Brain microvascular endothelial cell (primary cell): ENCODE measurements at regions not wholly inside any gene's neighbourhood (a gene's known extent, or its start where the extent isn't known, plus 50 kb on each side); places are given as distances from the start of the nearest gene placed in this dataset.

ENCODE experiments used
- DNase-seq: peaks from one replicate; pipeline ENCODE4 v3.0.0-alpha.2; 2020
- H3K27ac ChIP-seq: fragments of 250-450 bp; sonication (Bioruptor Pico); 2 replicates; pipeline ENCODE4 v1.5.1; 2020; ENCODE audit warnings: mild to moderate bottlenecking, moderate library complexity
- H3K27me3 ChIP-seq: fragments of 250-450 bp; sonication (Bioruptor Pico); replicated peaks from 2 replicates; pipeline ENCODE4 v1.5.1; 2020; ENCODE audit warnings: mild to moderate bottlenecking
- H3K36me3 ChIP-seq: fragments of 250-450 bp; sonication (Bioruptor Pico); replicated peaks from 2 replicates; pipeline ENCODE4 v1.5.1; 2020; ENCODE audit warnings: mild to moderate bottlenecking
- H3K4me3 ChIP-seq: 2 replicates; pipeline ENCODE4 v1.5.1; 2011; ENCODE audit warnings: low read depth, mild to moderate bottlenecking, control low read depth, low read length, moderate library complexity
- in situ Hi-C: cut with HindIII; loops from 2 replicates; pipeline ENCODE4 v1.10.0; 2017; ENCODE audit warnings: low sequenced_read_pairs, low pct_ligation_motif_present
- TF ChIP-seq, protein P1 (sequence below): IDR thresholded peaks from 2 replicates; pipeline ENCODE4 v1.5.1; 2011; ENCODE audit warnings: low read depth, mild to moderate bottlenecking, moderate library complexity, low read length, control low read depth, inconsistent platforms; ENCODE audit errors: missing control alignments

DNA sequence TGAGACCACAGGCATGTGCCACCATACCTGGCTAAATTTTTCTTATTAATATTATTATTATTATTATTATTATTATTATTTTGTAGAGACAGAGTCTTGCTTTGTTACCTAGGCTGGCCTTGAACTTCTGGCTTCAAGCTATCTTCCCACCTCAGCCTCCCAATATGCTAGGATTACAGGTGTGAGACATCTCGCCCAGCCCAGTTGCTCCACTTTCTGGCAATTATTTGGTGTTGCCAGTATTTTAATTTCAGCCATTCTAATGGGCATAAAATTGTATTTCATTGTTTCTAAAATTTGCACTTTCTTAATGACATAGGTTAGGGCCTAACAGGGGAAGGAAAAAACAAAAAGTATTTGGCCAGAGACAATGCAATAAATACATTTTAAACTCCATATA lies 1217.6 kb upstream of the ALCAM start:
- TF ChIP-seq, protein P1, sequence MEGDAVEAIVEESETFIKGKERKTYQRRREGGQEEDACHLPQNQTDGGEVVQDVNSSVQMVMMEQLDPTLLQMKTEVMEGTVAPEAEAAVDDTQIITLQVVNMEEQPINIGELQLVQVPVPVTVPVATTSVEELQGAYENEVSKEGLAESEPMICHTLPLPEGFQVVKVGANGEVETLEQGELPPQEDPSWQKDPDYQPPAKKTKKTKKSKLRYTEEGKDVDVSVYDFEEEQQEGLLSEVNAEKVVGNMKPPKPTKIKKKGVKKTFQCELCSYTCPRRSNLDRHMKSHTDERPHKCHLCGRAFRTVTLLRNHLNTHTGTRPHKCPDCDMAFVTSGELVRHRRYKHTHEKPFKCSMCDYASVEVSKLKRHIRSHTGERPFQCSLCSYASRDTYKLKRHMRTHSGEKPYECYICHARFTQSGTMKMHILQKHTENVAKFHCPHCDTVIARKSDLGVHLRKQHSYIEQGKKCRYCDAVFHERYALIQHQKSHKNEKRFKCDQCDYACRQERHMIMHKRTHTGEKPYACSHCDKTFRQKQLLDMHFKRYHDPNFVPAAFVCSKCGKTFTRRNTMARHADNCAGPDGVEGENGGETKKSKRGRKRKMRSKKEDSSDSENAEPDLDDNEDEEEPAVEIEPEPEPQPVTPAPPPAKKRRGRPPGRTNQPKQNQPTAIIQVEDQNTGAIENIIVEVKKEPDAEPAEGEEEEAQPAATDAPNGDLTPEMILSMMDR, result no peak
- H3K4me3 ChIP-seq, result no peak overlapping the region
- DNase-seq, result no peak
- in situ Hi-C loops, result no loop called here
- H3K36me3 ChIP-seq, result no peaks in the 10 kb centered on the region
- no peaks in the 10 kb centered on the region for H3K27me3 ChIP-seq
- no peak overlapping the region for H3K27ac ChIP-seq

DNA sequence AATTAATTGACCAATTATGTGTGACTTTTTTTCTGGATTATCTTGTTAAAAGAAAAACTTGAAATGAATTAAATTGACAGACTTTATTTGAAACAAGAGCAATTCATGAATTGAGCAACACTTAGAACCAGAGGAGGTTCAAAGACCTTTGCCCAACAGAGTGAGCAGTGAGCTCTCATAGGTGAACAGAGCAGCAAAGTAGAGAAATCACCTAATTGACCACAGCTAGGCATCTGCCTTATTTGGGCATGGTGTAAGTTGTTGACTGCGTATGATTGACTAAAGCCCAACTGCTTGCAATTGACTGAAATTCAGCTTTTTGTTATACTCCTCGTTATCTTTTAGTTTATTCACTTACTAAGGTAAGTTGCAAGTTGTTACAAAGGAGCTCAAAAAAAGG lies 1216.0 kb upstream of the ALCAM start:
- no peaks in the 10 kb centered on the region for H3K36me3 ChIP-seq
- no peak for DNase-seq
- H3K27me3 ChIP-seq, result no peaks in the 10 kb centered on the region
- no peak overlapping the region for H3K27ac ChIP-seq
- TF ChIP-seq, protein P1, result no peak
- no peak overlapping the region for H3K4me3 ChIP-seq
- in situ Hi-C loops, result no loop called here

DNA sequence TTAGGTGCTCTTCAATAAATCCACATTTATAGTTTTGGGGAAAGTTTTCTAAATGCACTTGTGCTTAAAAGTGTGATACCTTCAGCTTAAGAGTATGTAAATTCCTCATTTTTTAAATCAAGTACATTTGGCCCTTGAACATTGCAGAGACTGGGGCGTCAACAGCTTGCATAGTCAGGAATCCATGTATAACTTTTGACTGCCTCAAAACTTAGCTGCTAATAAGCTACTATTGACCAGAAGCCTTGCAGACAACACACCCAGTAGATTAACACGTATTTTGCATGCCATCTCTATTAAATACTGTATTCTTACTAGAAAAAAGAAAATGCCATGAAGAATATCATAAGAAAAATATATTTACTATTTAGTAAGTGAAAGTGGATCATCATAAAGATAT lies 1211.8 kb upstream of the ALCAM start:
- Histone ChIP-seq H3K27ac (no peak overlapping the region), H3K27me3 (no peaks in the 10 kb centered on the region), H3K4me3 (no peak overlapping the region), H3K36me3 (no peaks in the 10 kb centered on the region)
- in situ Hi-C loops, result no loop called here
- DNase-seq, result no peak
- TF ChIP-seq, protein P1, result no peak

DNA sequence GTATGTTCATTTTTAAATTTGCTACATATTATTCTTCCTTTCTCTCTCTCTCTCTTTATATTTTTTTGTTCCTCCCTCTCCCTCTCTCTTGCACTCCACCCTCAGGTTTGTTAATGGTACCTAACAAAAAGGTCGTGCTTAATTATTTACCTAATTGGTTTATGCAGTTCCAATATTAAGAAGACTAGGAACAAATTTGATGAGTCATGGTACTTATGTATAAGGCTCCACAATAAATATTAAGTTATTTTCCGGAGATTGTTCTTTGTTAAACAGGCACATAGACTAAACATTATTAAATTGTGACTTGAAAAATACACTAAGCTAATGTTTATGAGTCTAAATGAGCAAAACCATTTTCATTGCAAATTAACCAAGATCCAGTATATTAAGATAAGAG lies 1200.8 kb upstream of the ALCAM start:
- DNase-seq, result no peak
- Histone ChIP-seq H3K27me3 (no peaks in the 10 kb centered on the region), H3K36me3 (no peaks in the 10 kb centered on the region), H3K4me3 (no peak overlapping the region), H3K27ac (no peak overlapping the region)
- TF ChIP-seq, protein P1, result no peak
- in situ Hi-C loops, result no loop called here

DNA sequence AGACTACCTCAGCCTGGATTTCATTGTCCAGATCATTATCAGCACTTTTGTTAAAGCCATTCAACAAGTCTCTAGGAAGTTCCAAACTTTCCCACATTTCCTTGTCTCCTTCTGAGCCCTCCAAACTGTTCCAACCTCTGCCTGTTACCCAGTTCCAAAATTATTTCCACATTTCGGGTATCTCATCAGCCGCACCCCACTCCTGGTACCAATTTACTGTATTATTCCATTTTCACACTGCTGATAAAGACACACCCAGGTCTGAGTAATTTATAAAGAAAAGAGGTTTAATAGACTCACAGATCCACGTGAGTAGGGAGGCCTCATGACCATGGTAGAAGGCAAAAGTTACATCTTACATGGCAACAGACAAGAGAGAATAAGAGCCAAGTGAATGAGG lies 1198.3 kb upstream of the ALCAM start:
- H3K27ac ChIP-seq, result no peak overlapping the region
- no peak overlapping the region for H3K4me3 ChIP-seq
- in situ Hi-C loops, result no loop called here
- DNase-seq, result no peak
- no peaks in the 10 kb centered on the region for H3K27me3 ChIP-seq
- no peaks in the 10 kb centered on the region for H3K36me3 ChIP-seq
- TF ChIP-seq, protein P1, result no peak

DNA sequence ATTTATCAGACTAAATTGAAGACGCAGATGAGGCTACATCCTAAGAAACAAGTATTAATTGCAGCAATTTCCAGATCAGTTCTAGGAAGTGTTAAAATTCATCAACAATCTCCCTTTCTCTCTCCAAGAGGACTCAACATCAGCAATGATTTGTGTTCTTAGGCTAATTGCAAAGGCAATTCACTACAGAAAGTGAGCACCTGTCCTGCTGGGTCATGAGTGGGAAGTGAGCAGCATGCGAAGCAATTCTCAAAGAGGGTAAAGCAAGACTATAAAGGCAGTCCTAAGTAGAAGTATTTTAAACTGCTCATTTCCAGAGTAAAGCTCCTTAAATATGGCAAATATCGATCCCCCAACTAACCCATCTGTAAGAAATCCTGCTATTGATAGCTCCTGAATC lies 1191.0 kb upstream of the ALCAM start:
- no peak overlapping the region for H3K27ac ChIP-seq
- DNase-seq, result no peak
- TF ChIP-seq, protein P1, result no peak
- H3K27me3 ChIP-seq, result no peaks in the 10 kb centered on the region
- H3K4me3 ChIP-seq, result no peak overlapping the region
- H3K36me3 ChIP-seq, result no peaks in the 10 kb centered on the region
- in situ Hi-C loops, result no loop called here
